GM23338 (cell line): ENCODE measurements at regions not wholly inside any gene's neighbourhood (a gene's known extent, or its start where the extent isn't known, plus 50 kb on each side); places are given as distances from the start of the nearest gene placed in this dataset.

Source experiments
- ATAC-seq: fragments of 200-7000 bp; cut with Tn5 transposase; 3 replicates; pipeline ENCODE4 v1.9.1; 2020
- DNase-seq: peaks from one replicate; pipeline ENCODE4 v3.0.0-alpha.2; 2015; ENCODE audit warnings: low spot score
- H2AFZ ChIP-seq: fragments of 200-600 bp; sonication (generic); 2 replicates; pipeline ENCODE4 v1.8.0; 2016; ENCODE audit warnings: antibody characterized with exemption, mild to moderate bottlenecking, moderate library complexity
- H3F3A ChIP-seq: fragments of 200-600 bp; sonication (generic); replicated peaks from 2 replicates; pipeline ENCODE4 v1.8.0; 2017; ENCODE audit warnings: antibody characterized with exemption, mixed run types, low read depth
- H3K27ac ChIP-seq: fragments of 200-600 bp; sonication (generic); 2 replicates; pipeline ENCODE4 v1.6.1; 2016; ENCODE audit warnings: low read depth
- H3K27me3 ChIP-seq: fragments of 200-600 bp; sonication (generic); 2 replicates; pipeline ENCODE4 v1.8.0; 2016; ENCODE audit warnings: mild to moderate bottlenecking, mixed run types, moderate library complexity; ENCODE audit not compliant: insufficient read depth
- H3K36me3 ChIP-seq: fragments of 200-600 bp; sonication (generic); 2 replicates; pipeline ENCODE4 v1.8.0; 2016; ENCODE audit warnings: mild to moderate bottlenecking; ENCODE audit not compliant: insufficient read depth
- H3K4me1 ChIP-seq: fragments of 200-600 bp; sonication (generic); 2 replicates; pipeline ENCODE4 v1.8.0; 2016; ENCODE audit warnings: mild to moderate bottlenecking, moderate library complexity; ENCODE audit not compliant: insufficient read depth
- H3K4me2 ChIP-seq: fragments of 200-600 bp; sonication (generic); 2 replicates; pipeline ENCODE4 v1.7.1; 2017; ENCODE audit warnings: mixed run types
- H3K4me3 ChIP-seq: fragments of 200-600 bp; sonication (generic); 2 replicates; pipeline ENCODE4 v1.6.1; 2016; ENCODE audit warnings: mixed run types
- H3K79me2 ChIP-seq: fragments of 200-600 bp; sonication (generic); replicated peaks from 2 replicates; pipeline ENCODE4 v1.8.0; 2017; ENCODE audit warnings: mild to moderate bottlenecking; ENCODE audit not compliant: insufficient read depth
- H3K9me2 ChIP-seq: fragments of 200-600 bp; sonication (generic); 2 replicates; pipeline ENCODE4 v1.8.0; 2017; ENCODE audit not compliant: insufficient read depth
- H4K20me1 ChIP-seq: fragments of 200-600 bp; sonication (generic); replicated peaks from 2 replicates; pipeline ENCODE4 v1.8.0; 2017; ENCODE audit warnings: mild to moderate bottlenecking; ENCODE audit not compliant: insufficient read depth
- H3K27ac Mint-ChIP-seq: 2 replicates; pipeline ENCODE4 v1.8.0; 2020; ENCODE audit warnings: inconsistent platforms, mild to moderate bottlenecking, moderate library complexity, mixed read lengths
- H3K27me3 Mint-ChIP-seq: 3 replicates; pipeline ENCODE4 v1.8.0; 2022; ENCODE audit warnings: low read depth, mild to moderate bottlenecking, moderate library complexity, mixed read lengths, inconsistent platforms; ENCODE audit not compliant: insufficient read depth, poor library complexity
- H3K36me3 Mint-ChIP-seq: 3 replicates; pipeline ENCODE4 v1.8.0; 2021; ENCODE audit warnings: low read depth, mild to moderate bottlenecking, inconsistent platforms, moderate library complexity, mixed read lengths
- H3K4me1 Mint-ChIP-seq: 3 replicates; pipeline ENCODE4 v1.8.0; 2020; ENCODE audit warnings: mild to moderate bottlenecking, inconsistent platforms, mixed read lengths
- H3K4me3 Mint-ChIP-seq: 3 replicates; pipeline ENCODE4 v1.8.0; 2021; ENCODE audit warnings: moderate library complexity, mild to moderate bottlenecking, inconsistent platforms, mixed read lengths
- H3K9me3 Mint-ChIP-seq: 3 replicates; pipeline ENCODE4 v1.8.0; 2020; ENCODE audit warnings: moderate library complexity, mild to moderate bottlenecking, inconsistent platforms, mixed read lengths
- CREB1 ChIP-seq: fragments of 250-450 bp; sonication (Bioruptor Pico); IDR thresholded peaks from 2 replicates; pipeline ENCODE4 v1.5.0; 2020; ENCODE audit warnings: low read depth, mild to moderate bottlenecking, moderate library complexity
- CTCF ChIP-seq, 2 experiments: fragments of 200-600 bp in 1 of 2; sonication (generic) in 1 of 2; conservative IDR thresholded peaks; 2 replicates each; pipeline versions ENCODE4 v1.5.1 to v1.6.1; 2016 to 2017; ENCODE audit warnings: antibody characterized with exemption in 2 of 2, low read depth in 2 of 2, mild to moderate bottlenecking in 2 of 2, moderate library complexity in 1 of 2
- ETS1 ChIP-seq: IDR thresholded peaks from 2 replicates; pipeline ENCODE4 v1.6.1; 2016; ENCODE audit warnings: antibody characterized with exemption
- EZH2 ChIP-seq: fragments of 200-600 bp; sonication (generic); IDR thresholded peaks from one replicate; pipeline ENCODE4 v1.8.0; 2017; ENCODE audit warnings: antibody characterized with exemption, mild to moderate bottlenecking, low read depth; ENCODE audit not compliant: unreplicated experiment
- NANOG ChIP-seq: IDR thresholded peaks from 2 replicates; pipeline ENCODE4 v1.6.1; 2016; ENCODE audit warnings: antibody characterized with exemption, borderline replicate concordance
- POLR2AphosphoS5 ChIP-seq: IDR thresholded peaks from 2 replicates; pipeline ENCODE4 v1.6.1; 2016; ENCODE audit warnings: antibody characterized with exemption, low read depth
- STAT1 ChIP-seq: IDR thresholded peaks from one replicate; pipeline ENCODE4 v1.6.1; 2016; ENCODE audit warnings: antibody characterized with exemption; ENCODE audit not compliant: unreplicated experiment
- TF ChIP-seq, protein P1 (sequence below): IDR thresholded peaks from one replicate; pipeline ENCODE4 v1.6.1; 2018; ENCODE audit warnings: antibody characterized with exemption; ENCODE audit not compliant: unreplicated experiment

- peak; percentile 85 for DNase-seq
- peak; percentile 87 for ATAC-seq
- Mint-ChIP-seq H3K4me1 (peaks cover 13% of the 10 kb centered on the region), H3K36me3 (no peaks in the 10 kb centered on the region), H3K27ac (peak overlapping the region; percentile 75), H3K9me3 (no peaks in the 10 kb centered on the region), H3K4me3 (peak overlapping the region; percentile 84), H3K27me3 (peaks cover 5% of the 10 kb centered on the region)
- peak overlapping the region; percentile 96 for H3K27ac ChIP-seq
- no peaks in the 10 kb centered on the region for H3K9me2 ChIP-seq
- H3K4me1 ChIP-seq, result peaks cover 15% of the 10 kb centered on the region
- H2AFZ ChIP-seq, result peak overlapping the region; percentile 93
- no peaks in the 10 kb centered on the region for H4K20me1 ChIP-seq
- no peak for TF ChIP-seq EZH2
- TF ChIP-seq, protein P1, sequence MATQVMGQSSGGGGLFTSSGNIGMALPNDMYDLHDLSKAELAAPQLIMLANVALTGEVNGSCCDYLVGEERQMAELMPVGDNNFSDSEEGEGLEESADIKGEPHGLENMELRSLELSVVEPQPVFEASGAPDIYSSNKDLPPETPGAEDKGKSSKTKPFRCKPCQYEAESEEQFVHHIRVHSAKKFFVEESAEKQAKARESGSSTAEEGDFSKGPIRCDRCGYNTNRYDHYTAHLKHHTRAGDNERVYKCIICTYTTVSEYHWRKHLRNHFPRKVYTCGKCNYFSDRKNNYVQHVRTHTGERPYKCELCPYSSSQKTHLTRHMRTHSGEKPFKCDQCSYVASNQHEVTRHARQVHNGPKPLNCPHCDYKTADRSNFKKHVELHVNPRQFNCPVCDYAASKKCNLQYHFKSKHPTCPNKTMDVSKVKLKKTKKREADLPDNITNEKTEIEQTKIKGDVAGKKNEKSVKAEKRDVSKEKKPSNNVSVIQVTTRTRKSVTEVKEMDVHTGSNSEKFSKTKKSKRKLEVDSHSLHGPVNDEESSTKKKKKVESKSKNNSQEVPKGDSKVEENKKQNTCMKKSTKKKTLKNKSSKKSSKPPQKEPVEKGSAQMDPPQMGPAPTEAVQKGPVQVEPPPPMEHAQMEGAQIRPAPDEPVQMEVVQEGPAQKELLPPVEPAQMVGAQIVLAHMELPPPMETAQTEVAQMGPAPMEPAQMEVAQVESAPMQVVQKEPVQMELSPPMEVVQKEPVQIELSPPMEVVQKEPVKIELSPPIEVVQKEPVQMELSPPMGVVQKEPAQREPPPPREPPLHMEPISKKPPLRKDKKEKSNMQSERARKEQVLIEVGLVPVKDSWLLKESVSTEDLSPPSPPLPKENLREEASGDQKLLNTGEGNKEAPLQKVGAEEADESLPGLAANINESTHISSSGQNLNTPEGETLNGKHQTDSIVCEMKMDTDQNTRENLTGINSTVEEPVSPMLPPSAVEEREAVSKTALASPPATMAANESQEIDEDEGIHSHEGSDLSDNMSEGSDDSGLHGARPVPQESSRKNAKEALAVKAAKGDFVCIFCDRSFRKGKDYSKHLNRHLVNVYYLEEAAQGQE, result no peak
- no peak for TF ChIP-seq STAT1
- no peak for TF ChIP-seq NANOG
- peak; percentile 38; the same call in 1 of the 2 replicates for TF ChIP-seq POLR2AphosphoS5
- peak in 1 of 2 experiments; percentile 48; a peak in 3 of 4 replicates for TF ChIP-seq CTCF (conservative IDR thresholded peaks at IDR 0.05; ENCODE audit: low read depth in 2 of 2)
- no peaks in the 10 kb centered on the region; the same call in 1 of the 2 replicates for H3K36me3 ChIP-seq
- H3F3A ChIP-seq, result 0 out of 2 replicates have a peak, but pooled peaks cover 4% of the 10 kb centered on the region
- peak overlapping the region; percentile 94 for H3K4me2 ChIP-seq
- peak overlapping the region; percentile 73 for H3K4me3 ChIP-seq
- H3K27me3 ChIP-seq, result no peaks in the 10 kb centered on the region
- H3K79me2 ChIP-seq, result no peaks in the 10 kb centered on the region
Measured at GRCh38 chr7:101743241-101743994, 74.0 kb upstream of the CUX1 start.

DNA sequence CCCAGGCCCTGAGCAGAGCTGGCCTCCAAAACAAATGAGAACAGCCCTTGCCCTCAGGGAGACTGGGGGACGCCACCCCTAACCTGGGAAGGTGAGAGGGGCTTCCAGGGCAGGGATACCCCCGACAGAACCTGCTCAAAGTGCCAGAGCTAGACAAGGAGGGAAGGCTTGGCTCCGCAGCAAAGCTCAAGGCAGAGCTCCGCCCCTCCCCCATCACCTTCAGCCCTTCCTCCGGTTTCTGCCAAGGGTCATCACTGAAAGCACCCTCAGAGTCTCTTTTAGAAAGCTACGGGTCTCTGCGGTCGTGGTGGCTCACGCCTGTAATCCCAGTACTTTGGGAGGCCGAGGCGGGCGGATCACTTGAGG, 73.4 kb upstream of the CUX1 start:
- Histone ChIP-seq H3K27ac (peak overlapping the region; percentile 96), H4K20me1 (no peaks in the 10 kb centered on the region), H2AFZ (peak overlapping the region; percentile 93), H3K4me2 (peak overlapping the region; percentile 94), H3K36me3 (no peaks in the 10 kb centered on the region; the same call in 1 of the 2 replicates), H3K4me1 (peaks cover 15% of the 10 kb centered on the region), H3K4me3 (peak overlapping the region; percentile 73), H3F3A (0 out of 2 replicates have a peak, but pooled peaks cover 4% of the 10 kb centered on the region), H3K79me2 (no peaks in the 10 kb centered on the region), H3K9me2 (no peaks in the 10 kb centered on the region), H3K27me3 (no peaks in the 10 kb centered on the region)
- Mint-ChIP-seq H3K27ac (peak overlapping the region; percentile 75), H3K9me3 (no peaks in the 10 kb centered on the region), H3K27me3 (peaks cover 5% of the 10 kb centered on the region), H3K36me3 (no peaks in the 10 kb centered on the region), H3K4me3 (peak overlapping the region; percentile 84), H3K4me1 (peaks cover 13% of the 10 kb centered on the region)
- ATAC-seq, result peak; percentile 60
- peak; percentile 82 for DNase-seq
- TF ChIP-seq ETS1 (no peak), CREB1 (CRISPR knock-in tag) (no peak), STAT1 (no peak)
